PC-3 (cell line): ENCODE measurements at regions not wholly inside any gene's neighbourhood (a gene's known extent, or its start where the extent isn't known, plus 50 kb on each side); places are given as distances from the start of the nearest gene placed in this dataset.

Experiments
- EZH2 ChIP-seq: fragments of 300-600 bp; sonication (generic); IDR thresholded peaks from one replicate; pipeline ENCODE4 v1.6.1; 2017; ENCODE audit warnings: antibody characterized with exemption, mild to moderate bottlenecking, low read length; ENCODE audit not compliant: unreplicated experiment
- TF ChIP-seq, protein P1 (sequence below): fragments of 300-600 bp; sonication (generic); conservative IDR thresholded peaks from 2 replicates; pipeline ENCODE4 v1.5.1; 2017; ENCODE audit warnings: antibody characterized with exemption, low read depth, mild to moderate bottlenecking, low read length

GRCh38 chr5:122704247-122705036 is 70.4 kb upstream of the SNX2 start:
- TF ChIP-seq, protein P1, sequence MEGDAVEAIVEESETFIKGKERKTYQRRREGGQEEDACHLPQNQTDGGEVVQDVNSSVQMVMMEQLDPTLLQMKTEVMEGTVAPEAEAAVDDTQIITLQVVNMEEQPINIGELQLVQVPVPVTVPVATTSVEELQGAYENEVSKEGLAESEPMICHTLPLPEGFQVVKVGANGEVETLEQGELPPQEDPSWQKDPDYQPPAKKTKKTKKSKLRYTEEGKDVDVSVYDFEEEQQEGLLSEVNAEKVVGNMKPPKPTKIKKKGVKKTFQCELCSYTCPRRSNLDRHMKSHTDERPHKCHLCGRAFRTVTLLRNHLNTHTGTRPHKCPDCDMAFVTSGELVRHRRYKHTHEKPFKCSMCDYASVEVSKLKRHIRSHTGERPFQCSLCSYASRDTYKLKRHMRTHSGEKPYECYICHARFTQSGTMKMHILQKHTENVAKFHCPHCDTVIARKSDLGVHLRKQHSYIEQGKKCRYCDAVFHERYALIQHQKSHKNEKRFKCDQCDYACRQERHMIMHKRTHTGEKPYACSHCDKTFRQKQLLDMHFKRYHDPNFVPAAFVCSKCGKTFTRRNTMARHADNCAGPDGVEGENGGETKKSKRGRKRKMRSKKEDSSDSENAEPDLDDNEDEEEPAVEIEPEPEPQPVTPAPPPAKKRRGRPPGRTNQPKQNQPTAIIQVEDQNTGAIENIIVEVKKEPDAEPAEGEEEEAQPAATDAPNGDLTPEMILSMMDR = peak; percentile 83
- TF ChIP-seq EZH2 = no peak
